Keratinocyte (primary cell): ENCODE measurements at regions not wholly inside any gene's neighbourhood (a gene's known extent, or its start where the extent isn't known, plus 50 kb on each side); places are given as distances from the start of the nearest gene placed in this dataset.

ENCODE experiments used
- DNase-seq: peaks from one replicate; pipeline ENCODE4 v3.0.0-alpha.2; 2011; ENCODE audit warnings: low read depth, missing footprints, low spot score
- FAIRE-seq: peaks from 2 replicates; lab custom pipeline; 2011; peaks lifted over from hg19 to GRCh38; lab: Jason Lieb, UNC
- H2AFZ ChIP-seq: 2 replicates; pipeline ENCODE4 v1.6.0; 2012; ENCODE audit warnings: low read length, control low read depth, inconsistent platforms; ENCODE audit not compliant: control insufficient read depth
- H3K27ac ChIP-seq: 2 replicates; pipeline ENCODE4 v1.5.1; 2011; ENCODE audit warnings: low read length; ENCODE audit not compliant: control insufficient read depth, insufficient read depth
- H3K27me3 ChIP-seq: 3 replicates; pipeline ENCODE4 v1.6.0; 2011; ENCODE audit warnings: low read length; ENCODE audit not compliant: control insufficient read depth, insufficient read depth; ENCODE audit errors: extremely low read depth
- H3K36me3 ChIP-seq, 2 experiments: 2 replicates in 1 of 2; 3 replicates in 1 of 2; pipeline ENCODE4 v1.5.1; 2011; ENCODE audit warnings: low read length in 2 of 2, mild to moderate bottlenecking in 1 of 2; ENCODE audit not compliant: control insufficient read depth in 2 of 2, insufficient read depth in 2 of 2; ENCODE audit errors: extremely low read depth in 1 of 2
- H3K4me1 ChIP-seq: 3 replicates; pipeline ENCODE4 v1.5.1; 2011; ENCODE audit warnings: low read length; ENCODE audit not compliant: control insufficient read depth, insufficient read depth; ENCODE audit errors: extremely low read depth
- H3K4me2 ChIP-seq: 3 replicates; pipeline ENCODE4 v1.6.0; 2011; ENCODE audit warnings: low read depth, low read length; ENCODE audit not compliant: control insufficient read depth, insufficient read depth; ENCODE audit errors: extremely low read depth
- H3K4me3 ChIP-seq, 3 experiments: fragments of 200-600 bp in 1 of 3; sonication (generic) in 1 of 3; 2 replicates in 2 of 3; 3 replicates in 1 of 3; pipeline ENCODE4 v1.5.1; 2011 to 2016; ENCODE audit warnings: low read length in 3 of 3, mild to moderate bottlenecking in 3 of 3, control low read depth in 2 of 3, inconsistent platforms in 1 of 3, low read depth in 1 of 3, mixed read lengths in 1 of 3, mixed run types in 1 of 3, moderate library complexity in 1 of 3; ENCODE audit not compliant: control insufficient read depth in 2 of 3, insufficient read depth in 2 of 3; ENCODE audit errors: extremely low read depth in 1 of 3
- H3K79me2 ChIP-seq: 2 replicates; pipeline ENCODE4 v1.6.0; 2012; ENCODE audit warnings: low read length; ENCODE audit not compliant: control insufficient read depth, insufficient read depth
- H3K9ac ChIP-seq: 3 replicates; pipeline ENCODE4 v1.6.0; 2011; ENCODE audit warnings: low read length; ENCODE audit not compliant: control insufficient read depth, insufficient read depth; ENCODE audit errors: extremely low read depth
- H3K9me1 ChIP-seq: 3 replicates; pipeline ENCODE4 v1.6.0; 2011; ENCODE audit warnings: low read length; ENCODE audit not compliant: control insufficient read depth, insufficient read depth; ENCODE audit errors: extremely low read depth
- H3K9me3 ChIP-seq: 2 replicates; pipeline ENCODE4 v1.5.1; 2012; ENCODE audit warnings: low read depth, low read length; ENCODE audit not compliant: control insufficient read depth
- H4K20me1 ChIP-seq: 3 replicates; pipeline ENCODE4 v1.6.0; 2011; ENCODE audit warnings: low read length; ENCODE audit not compliant: control insufficient read depth, insufficient read depth; ENCODE audit errors: extremely low read depth
- EZH2 ChIP-seq: IDR thresholded peaks from one replicate; pipeline ENCODE4 v1.6.1; 2012; ENCODE audit warnings: inconsistent platforms, mild to moderate bottlenecking, low read length, moderate library complexity
- dilution Hi-C: fragments of 300-500 bp; cut with MboI; formaldehyde crosslinking; loops from one replicate; pipeline ENCODE4 v1.7.0; 2020; ENCODE audit warnings: low sequenced_read_pairs; ENCODE audit not compliant: extremely low pct_ligation_motif_present
- small RNA-seq, 3 experiments: library from RNA; depleted of rRNA; stranded (forward); fragments of <200 nt; gene quantifications; one replicate each; pipeline ENCODE3, GENCODE V24; 2012; ENCODE audit warnings: low read depth in 3 of 3, low replicate concordance in 1 of 3; ENCODE audit not compliant: insufficient read length in 3 of 3
- TF ChIP-seq, protein P1 (sequence below), 3 experiments: IDR thresholded peaks in 1 of 3; conservative IDR thresholded peaks in 1 of 3; optimal IDR thresholded peaks in 1 of 3; 2 replicates in 2 of 3; 3 replicates in 1 of 3; pipeline versions ENCODE3 to v1.5.1; 2011; ENCODE audit warnings: low read length in 3 of 3, mild to moderate bottlenecking in 3 of 3, moderate library complexity in 2 of 3, control low read depth in 1 of 3, inconsistent platforms in 1 of 3; ENCODE audit not compliant: insufficient read depth in 2 of 3; ENCODE audit errors: extremely low read depth in 1 of 3

- DNase-seq (no peak), FAIRE-seq (no peak)
- Histone ChIP-seq H3K4me2 (no peak overlapping the region), H3K79me2 (no peaks in the 10 kb centered on the region), H2AFZ (no peak overlapping the region), H3K4me3 (no peak overlapping the region), H3K9me3 (no peaks in the 10 kb centered on the region), H3K27me3 (no peaks in the 10 kb centered on the region), H4K20me1 (no peaks in the 10 kb centered on the region), H3K9ac (no peak overlapping the region), H3K4me1 (peaks cover 7% of the 10 kb centered on the region), H3K9me1 (no peaks in the 10 kb centered on the region), H3K27ac (no peak overlapping the region), H3K36me3 (no peaks in the 10 kb centered on the region)
- no peak for TF ChIP-seq EZH2
- TF ChIP-seq, protein P1, sequence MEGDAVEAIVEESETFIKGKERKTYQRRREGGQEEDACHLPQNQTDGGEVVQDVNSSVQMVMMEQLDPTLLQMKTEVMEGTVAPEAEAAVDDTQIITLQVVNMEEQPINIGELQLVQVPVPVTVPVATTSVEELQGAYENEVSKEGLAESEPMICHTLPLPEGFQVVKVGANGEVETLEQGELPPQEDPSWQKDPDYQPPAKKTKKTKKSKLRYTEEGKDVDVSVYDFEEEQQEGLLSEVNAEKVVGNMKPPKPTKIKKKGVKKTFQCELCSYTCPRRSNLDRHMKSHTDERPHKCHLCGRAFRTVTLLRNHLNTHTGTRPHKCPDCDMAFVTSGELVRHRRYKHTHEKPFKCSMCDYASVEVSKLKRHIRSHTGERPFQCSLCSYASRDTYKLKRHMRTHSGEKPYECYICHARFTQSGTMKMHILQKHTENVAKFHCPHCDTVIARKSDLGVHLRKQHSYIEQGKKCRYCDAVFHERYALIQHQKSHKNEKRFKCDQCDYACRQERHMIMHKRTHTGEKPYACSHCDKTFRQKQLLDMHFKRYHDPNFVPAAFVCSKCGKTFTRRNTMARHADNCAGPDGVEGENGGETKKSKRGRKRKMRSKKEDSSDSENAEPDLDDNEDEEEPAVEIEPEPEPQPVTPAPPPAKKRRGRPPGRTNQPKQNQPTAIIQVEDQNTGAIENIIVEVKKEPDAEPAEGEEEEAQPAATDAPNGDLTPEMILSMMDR (optimal IDR thresholded peaks at IDR 0.05 in 1 of 3, IDR thresholded peaks at IDR 0.05 in 1 of 3, conservative IDR thresholded peaks at IDR 0.05 in 1 of 3; ENCODE audit: extremely low read depth in 1 of 3, insufficient read depth in 2 of 3, low read length in 3 of 3): no peak
- dilution Hi-C loops: no loop called here
These were observed 57.1 kb upstream of the KRAS start for GRCh38 chr12:25307818-25308217.

GRCh38 chr12:25301798-25302197 is 51.1 kb upstream of the KRAS start:
- no peaks in the 10 kb centered on the region for H4K20me1 ChIP-seq
- H3K9ac ChIP-seq: no peak overlapping the region
- no peaks in the 10 kb centered on the region for H3K36me3 ChIP-seq
- no peak for TF ChIP-seq EZH2
- TF ChIP-seq, protein P1 (optimal IDR thresholded peaks at IDR 0.05 in 1 of 3, IDR thresholded peaks at IDR 0.05 in 1 of 3, conservative IDR thresholded peaks at IDR 0.05 in 1 of 3; ENCODE audit: extremely low read depth in 1 of 3, insufficient read depth in 2 of 3, low read length in 3 of 3): no peak
- no peak overlapping the region for H2AFZ ChIP-seq
- H3K4me2 ChIP-seq: no peak overlapping the region
- no peaks in the 10 kb centered on the region for H3K9me1 ChIP-seq
- FAIRE-seq (no peak), DNase-seq (no peak)
- H3K27ac ChIP-seq: no peak overlapping the region
- no peaks in the 10 kb centered on the region for H3K9me3 ChIP-seq
- dilution Hi-C loops: no loop called here
- no peaks in the 10 kb centered on the region for H3K4me1 ChIP-seq
- no peaks in the 10 kb centered on the region for H3K79me2 ChIP-seq
- H3K4me3 ChIP-seq: no peak overlapping the region
- no peaks in the 10 kb centered on the region for H3K27me3 ChIP-seq

Small RNAs in the stretch of these regions (small RNA-seq; reads per million reads assigned to genes)
- 0 reads per million in 3 experiments for gene AC092451.1
- 0 reads per million in 3 experiments for gene RNU4-67P
